GM19397 (cell line): ENCODE measurements at regions not wholly inside any gene's neighbourhood (a gene's known extent, or its start where the extent isn't known, plus 50 kb on each side); places are given as distances from the start of the nearest gene placed in this dataset.

Source experiments
- ATAC-seq: cut with Tn5 transposase; IDR thresholded peaks from one replicate; pipeline ENCODE4 v1.9.1; 2021; ENCODE audit warnings: mild to moderate bottlenecking, moderate library complexity; ENCODE audit not compliant: unreplicated experiment

GRCh38 chr3:23663661-23664186, 142.0 kb upstream of the UBE2E1 start:
- ATAC-seq = no peak

- no peak for ATAC-seq
These were observed 141.3 kb upstream of the UBE2E1 start for GRCh38 chr3:23664459-23664858.

GRCh38 chr3:23665741-23666140, 140.0 kb upstream of the UBE2E1 start:
- no peak for ATAC-seq

GRCh38 chr3:23666818-23667217, 138.9 kb upstream of the UBE2E1 start:
- ATAC-seq = no peak

GRCh38 chr3:23667536-23668429, 138.0 kb upstream of the UBE2E1 start:
- no peak for ATAC-seq

GRCh38 chr3:23668430-23668904, 137.3 kb upstream of the UBE2E1 start:
- ATAC-seq = no peak

GRCh38 chr3:23669541-23670255, 136.1 kb upstream of the UBE2E1 start:
- no peak for ATAC-seq

- ATAC-seq = peak; percentile 48
These were observed 133.7 kb upstream of the UBE2E1 start for GRCh38 chr3:23671851-23672589.

- no peak for ATAC-seq
These were observed 133.1 kb upstream of the UBE2E1 start for GRCh38 chr3:23672628-23673027.

GRCh38 chr3:23675010-23675409, 130.7 kb upstream of the UBE2E1 start:
- ATAC-seq = no peak

- no peak for ATAC-seq
These were observed 129.7 kb upstream of the UBE2E1 start for GRCh38 chr3:23676093-23676492.

- ATAC-seq = no peak
These were observed 123.1 kb upstream of the UBE2E1 start for GRCh38 chr3:23682646-23683045.

- ATAC-seq = no peak
These were observed 120.1 kb upstream of the UBE2E1 start for GRCh38 chr3:23685541-23686258.

- ATAC-seq = no peak
These were observed 119.2 kb upstream of the UBE2E1 start for GRCh38 chr3:23686519-23686918.

- ATAC-seq = no peak
These were observed 114.3 kb upstream of the UBE2E1 start for GRCh38 chr3:23691357-23691895.

GRCh38 chr3:23696842-23697241, 108.9 kb upstream of the UBE2E1 start:
- ATAC-seq = no peak

GRCh38 chr3:23697416-23697815, 108.3 kb upstream of the UBE2E1 start:
- no peak for ATAC-seq

GRCh38 chr3:23698652-23699313, 107.0 kb upstream of the UBE2E1 start:
- no peak for ATAC-seq

GRCh38 chr3:23700616-23701015, 105.1 kb upstream of the UBE2E1 start:
- no peak for ATAC-seq
